ENCODE measurements at regions not wholly inside any gene's neighbourhood (a gene's known extent, or its start where the extent isn't known, plus 50 kb on each side); places are given as distances from the start of the nearest gene placed in this dataset.

DNA sequence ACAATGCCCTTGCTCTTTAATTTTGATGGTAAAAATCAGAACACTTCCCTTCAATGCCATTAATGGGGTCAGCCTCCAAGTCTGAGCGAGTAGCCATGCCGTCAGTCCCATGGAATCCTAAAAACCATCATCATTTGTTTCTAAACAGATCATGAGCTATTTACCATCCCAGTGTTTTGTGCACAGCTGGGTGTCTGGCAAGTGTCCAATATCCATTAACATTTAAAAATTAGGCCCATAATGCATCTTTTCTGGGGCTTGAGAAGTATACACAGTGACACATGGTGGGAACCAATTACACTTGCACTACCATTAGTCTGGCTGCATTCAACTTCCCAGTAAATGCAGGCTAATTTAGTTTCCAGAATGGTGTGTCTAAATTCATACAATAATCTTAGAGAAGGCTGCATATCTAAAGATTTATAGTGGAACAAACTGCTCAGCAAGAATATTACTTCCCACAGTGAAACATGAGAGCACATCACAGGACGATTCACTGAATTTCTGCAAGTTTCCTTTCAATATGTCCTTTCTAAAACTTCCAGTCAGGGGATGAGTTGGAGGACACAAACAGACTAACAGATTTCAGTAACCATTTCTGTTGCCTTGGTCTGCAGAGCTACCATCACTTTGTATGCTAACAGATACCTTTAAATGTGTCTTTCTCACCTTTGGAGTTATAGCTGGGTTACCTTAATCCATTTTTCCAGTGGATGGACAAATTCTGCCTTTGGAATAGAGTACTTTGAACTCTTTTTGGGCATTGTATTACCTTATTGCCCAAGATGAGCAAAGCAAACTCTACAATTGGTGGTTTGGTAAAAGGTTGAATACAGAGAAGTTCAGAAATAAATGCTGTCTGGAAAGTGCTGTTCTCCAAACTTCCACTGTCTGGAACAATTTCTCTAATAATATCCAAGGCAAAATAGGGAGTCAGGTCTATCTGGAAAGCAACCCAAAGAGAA lies 258.0 kb downstream of the PTBP2 start:
- no peak overlapping the region for H3K9ac ChIP-seq (ENCODE audit: low read length)

DNA sequence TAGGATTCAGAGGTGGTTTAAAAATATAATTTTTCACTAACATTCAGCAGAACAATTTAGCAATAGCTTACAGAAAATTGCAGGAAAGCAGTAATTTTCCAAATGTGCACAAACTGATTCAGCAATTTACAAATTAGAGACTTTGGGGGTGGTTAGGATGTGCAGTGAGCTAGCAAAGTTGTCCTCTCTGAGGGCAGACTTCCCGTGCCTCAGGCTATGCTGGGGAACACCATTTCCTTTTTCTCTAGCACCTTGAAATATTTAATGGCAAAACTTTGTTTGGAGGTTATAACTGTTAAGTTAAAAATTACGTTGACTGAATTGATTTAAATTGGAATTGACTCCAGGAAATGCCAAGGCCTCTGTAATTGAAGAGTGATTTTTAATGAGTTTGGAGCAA lies 258.9 kb downstream of the PTBP2 start:
- H3K9ac ChIP-seq (ENCODE audit: low read length) = no peak overlapping the region
- H3K36me3 ChIP-seq (ENCODE audit: control insufficient read depth, insufficient read depth, low read length) = no peaks in the 10 kb centered on the region
- no peaks in the 10 kb centered on the region for H3K27me3 ChIP-seq (ENCODE audit: control insufficient read depth, insufficient read depth, low read length)
- H3K9me3 ChIP-seq (ENCODE audit: control insufficient read depth, insufficient read depth, low read depth, low read length) = peaks cover 2% of the 10 kb centered on the region; the same call in 1 of the 2 replicates
- H3K27ac ChIP-seq (ENCODE audit: low read depth, low read length) = no peak overlapping the region
- H3K4me1 ChIP-seq (ENCODE audit: control insufficient read depth, insufficient read depth, low read length) = peaks cover 9% of the 10 kb centered on the region; the same call in 1 of the 2 replicates
- H3K4me3 ChIP-seq (ENCODE audit: low read depth, low read length) = no peak overlapping the region

More for the DNA sequence above, 258.0 kb downstream of the PTBP2 start:
- H3K27ac ChIP-seq (ENCODE audit: low read depth, low read length) = no peak overlapping the region
- H3K9me3 ChIP-seq (ENCODE audit: control insufficient read depth, insufficient read depth, low read depth, low read length) = no peaks in the 10 kb centered on the region
- peaks cover 9% of the 10 kb centered on the region; the same call in 1 of the 2 replicates for H3K4me1 ChIP-seq (ENCODE audit: control insufficient read depth, insufficient read depth, low read length)
- no peaks in the 10 kb centered on the region for H3K27me3 ChIP-seq (ENCODE audit: control insufficient read depth, insufficient read depth, low read length)
- H3K4me3 ChIP-seq (ENCODE audit: low read depth, low read length) = no peak overlapping the region
- H3K36me3 ChIP-seq (ENCODE audit: control insufficient read depth, insufficient read depth, low read length) = no peaks in the 10 kb centered on the region

DNA sequence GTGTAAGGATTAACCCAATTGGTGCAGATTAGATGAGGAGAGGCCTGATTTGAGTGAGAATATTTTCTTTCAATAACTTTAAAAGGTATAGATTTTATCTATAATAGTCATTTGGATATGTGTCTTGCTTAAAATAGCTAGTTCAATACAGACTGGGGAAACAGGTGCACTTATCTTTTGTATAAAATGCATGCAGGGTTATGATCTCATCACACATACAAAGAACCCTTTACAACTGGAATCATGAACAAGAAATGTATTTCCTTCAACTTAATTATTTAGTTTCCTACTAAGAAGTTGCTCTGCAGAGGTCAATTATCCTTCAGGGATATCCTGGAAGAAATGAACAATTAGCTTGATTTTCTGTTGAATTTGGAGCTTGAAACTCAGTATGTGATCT lies 259.6 kb downstream of the PTBP2 start:
- peaks cover 8% of the 10 kb centered on the region; the same call in 1 of the 2 replicates for H3K9me3 ChIP-seq (ENCODE audit: control insufficient read depth, insufficient read depth, low read depth, low read length)
- H3K4me1 ChIP-seq (ENCODE audit: control insufficient read depth, insufficient read depth, low read length) = peaks cover 9% of the 10 kb centered on the region; the same call in 1 of the 2 replicates
- no peaks in the 10 kb centered on the region for H3K27me3 ChIP-seq (ENCODE audit: control insufficient read depth, insufficient read depth, low read length)
- H3K9ac ChIP-seq (ENCODE audit: low read length) = no peak overlapping the region
- no peak overlapping the region for H3K27ac ChIP-seq (ENCODE audit: low read depth, low read length)
- no peaks in the 10 kb centered on the region for H3K36me3 ChIP-seq (ENCODE audit: control insufficient read depth, insufficient read depth, low read length)
- H3K4me3 ChIP-seq (ENCODE audit: low read depth, low read length) = no peak overlapping the region

DNA sequence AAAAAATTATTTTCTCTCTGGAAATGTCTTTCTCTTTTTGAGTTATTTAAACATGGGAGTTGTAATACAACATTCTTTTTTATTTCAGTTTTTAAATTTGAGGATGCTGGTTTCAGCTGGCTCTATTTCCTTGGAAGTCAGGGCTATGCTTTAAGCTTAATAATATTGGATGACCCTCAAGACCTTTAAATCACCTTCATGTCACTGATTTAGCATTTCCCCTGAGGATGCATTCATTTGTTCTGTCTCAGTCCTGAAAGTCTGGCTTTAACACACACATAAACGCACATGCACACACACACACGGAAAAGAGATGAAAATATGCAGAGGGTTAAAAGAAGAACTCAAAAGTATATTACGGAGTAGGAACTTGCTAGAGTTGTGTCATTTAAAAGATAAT lies 260.5 kb downstream of the PTBP2 start:
- Histone ChIP-seq H3K4me3 (ENCODE audit: low read depth, low read length) (no peak overlapping the region), H3K4me1 (ENCODE audit: control insufficient read depth, insufficient read depth, low read length) (peaks cover 9% of the 10 kb centered on the region; the same call in 1 of the 2 replicates), H3K27me3 (ENCODE audit: control insufficient read depth, insufficient read depth, low read length) (no peaks in the 10 kb centered on the region), H3K36me3 (ENCODE audit: control insufficient read depth, insufficient read depth, low read length) (no peaks in the 10 kb centered on the region), H3K27ac (ENCODE audit: low read depth, low read length) (no peak overlapping the region), H3K9me3 (ENCODE audit: control insufficient read depth, insufficient read depth, low read depth, low read length) (peaks cover 8% of the 10 kb centered on the region; the same call in 1 of the 2 replicates), H3K9ac (ENCODE audit: low read length) (no peak overlapping the region)

DNA sequence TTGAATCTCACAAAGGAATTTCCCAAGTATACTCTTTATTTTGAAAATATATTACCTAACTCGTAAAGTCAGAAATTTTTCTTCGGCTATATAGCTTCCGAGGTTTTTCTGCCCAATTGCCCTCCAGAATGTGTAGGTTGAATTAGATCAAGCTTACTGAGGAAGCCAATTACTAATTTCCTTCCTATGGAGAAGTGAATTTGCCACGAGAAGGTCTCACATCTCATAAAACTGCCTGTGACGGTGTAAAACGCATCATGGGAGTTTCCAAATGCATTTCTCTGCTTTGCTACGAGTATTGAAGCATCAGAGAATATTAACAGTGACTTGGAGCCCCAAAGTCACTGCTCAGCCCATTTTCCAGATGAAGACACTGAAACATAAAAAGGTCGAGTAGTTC lies 262.3 kb downstream of the PTBP2 start:
- Histone ChIP-seq H3K27ac (ENCODE audit: low read depth, low read length) (no peak overlapping the region), H3K4me1 (ENCODE audit: control insufficient read depth, insufficient read depth, low read length) (peaks cover 5% of the 10 kb centered on the region; the same call in 1 of the 2 replicates), H3K9ac (ENCODE audit: low read length) (no peak overlapping the region), H3K4me3 (ENCODE audit: low read depth, low read length) (no peak overlapping the region), H3K27me3 (ENCODE audit: control insufficient read depth, insufficient read depth, low read length) (no peaks in the 10 kb centered on the region), H3K9me3 (ENCODE audit: control insufficient read depth, insufficient read depth, low read depth, low read length) (peaks cover 8% of the 10 kb centered on the region; the same call in 1 of the 2 replicates), H3K36me3 (ENCODE audit: control insufficient read depth, insufficient read depth, low read length) (no peaks in the 10 kb centered on the region)

- H3K4me3 ChIP-seq (ENCODE audit: low read depth, low read length) = no peak overlapping the region
- H3K27me3 ChIP-seq (ENCODE audit: control insufficient read depth, insufficient read depth, low read length) = no peaks in the 10 kb centered on the region
- peaks cover 8% of the 10 kb centered on the region; the same call in 1 of the 2 replicates for H3K9me3 ChIP-seq (ENCODE audit: control insufficient read depth, insufficient read depth, low read depth, low read length)
- H3K4me1 ChIP-seq (ENCODE audit: control insufficient read depth, insufficient read depth, low read length) = no peaks in the 10 kb centered on the region
- H3K27ac ChIP-seq (ENCODE audit: low read depth, low read length) = no peak overlapping the region
- no peaks in the 10 kb centered on the region for H3K36me3 ChIP-seq (ENCODE audit: control insufficient read depth, insufficient read depth, low read length)
- H3K9ac ChIP-seq (ENCODE audit: low read length) = no peak overlapping the region
Observed at GRCh38 chr1:96987186-96987703, 265.7 kb downstream of the PTBP2 start.

DNA sequence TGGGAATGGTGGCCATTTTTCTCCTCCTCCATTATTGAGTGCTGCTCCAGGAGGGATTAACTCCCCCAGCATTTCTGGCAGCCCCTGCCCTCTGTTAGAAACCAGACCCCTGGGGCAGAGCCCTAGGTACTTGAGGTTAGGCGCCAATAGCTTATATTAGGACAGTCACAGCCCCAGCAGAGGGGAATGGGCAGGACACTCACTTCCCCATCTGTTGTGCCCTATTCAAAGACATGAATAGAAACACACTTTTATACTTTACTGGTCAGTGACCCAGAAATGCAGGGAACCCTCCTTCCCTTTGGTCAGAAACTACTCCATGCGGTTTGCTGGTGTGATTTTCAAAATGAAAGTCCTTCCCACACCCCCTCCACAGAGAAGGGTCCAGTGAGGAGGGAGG lies 267.7 kb downstream of the PTBP2 start:
- Histone ChIP-seq H3K9me3 (ENCODE audit: control insufficient read depth, insufficient read depth, low read depth, low read length) (peaks cover 8% of the 10 kb centered on the region; the same call in 1 of the 2 replicates), H3K27ac (ENCODE audit: low read depth, low read length) (no peak overlapping the region), H3K4me1 (ENCODE audit: control insufficient read depth, insufficient read depth, low read length) (no peaks in the 10 kb centered on the region), H3K9ac (ENCODE audit: low read length) (no peak overlapping the region), H3K36me3 (ENCODE audit: control insufficient read depth, insufficient read depth, low read length) (no peaks in the 10 kb centered on the region), H3K27me3 (ENCODE audit: control insufficient read depth, insufficient read depth, low read length) (no peaks in the 10 kb centered on the region), H3K4me3 (ENCODE audit: low read depth, low read length) (no peak overlapping the region)

GRCh38 chr1:96990136-96990535 lies 268.6 kb downstream of the PTBP2 start:
- no peaks in the 10 kb centered on the region for H3K36me3 ChIP-seq (ENCODE audit: control insufficient read depth, insufficient read depth, low read length)
- H3K9me3 ChIP-seq (ENCODE audit: control insufficient read depth, insufficient read depth, low read depth, low read length) = peaks cover 8% of the 10 kb centered on the region; the same call in 1 of the 2 replicates
- H3K27ac ChIP-seq (ENCODE audit: low read depth, low read length) = no peak overlapping the region
- H3K4me1 ChIP-seq (ENCODE audit: control insufficient read depth, insufficient read depth, low read length) = no peaks in the 10 kb centered on the region
- no peak overlapping the region for H3K9ac ChIP-seq (ENCODE audit: low read length)
- no peaks in the 10 kb centered on the region for H3K27me3 ChIP-seq (ENCODE audit: control insufficient read depth, insufficient read depth, low read length)
- H3K4me3 ChIP-seq (ENCODE audit: low read depth, low read length) = no peak overlapping the region

GRCh38 chr1:96991261-96991660 lies 269.7 kb downstream of the PTBP2 start:
- Histone ChIP-seq H3K36me3 (ENCODE audit: control insufficient read depth, insufficient read depth, low read length) (no peaks in the 10 kb centered on the region), H3K4me1 (ENCODE audit: control insufficient read depth, insufficient read depth, low read length) (no peaks in the 10 kb centered on the region), H3K27me3 (ENCODE audit: control insufficient read depth, insufficient read depth, low read length) (no peaks in the 10 kb centered on the region)

GRCh38 chr1:96992871-96993270 lies 271.3 kb downstream of the PTBP2 start:
- Histone ChIP-seq H3K27ac (ENCODE audit: low read depth, low read length) (no peak overlapping the region), H3K36me3 (ENCODE audit: control insufficient read depth, insufficient read depth, low read length) (no peaks in the 10 kb centered on the region), H3K4me3 (ENCODE audit: low read depth, low read length) (no peak overlapping the region), H3K9me3 (ENCODE audit: control insufficient read depth, insufficient read depth, low read depth, low read length) (no peaks in the 10 kb centered on the region), H3K27me3 (ENCODE audit: control insufficient read depth, insufficient read depth, low read length) (no peaks in the 10 kb centered on the region), H3K4me1 (ENCODE audit: control insufficient read depth, insufficient read depth, low read length) (no peaks in the 10 kb centered on the region), H3K9ac (ENCODE audit: low read length) (no peak overlapping the region)

More at GRCh38 chr1:96991261-96991660, 269.7 kb downstream of the PTBP2 start:
- Histone ChIP-seq H3K9ac (ENCODE audit: low read length) (no peak overlapping the region), H3K9me3 (ENCODE audit: control insufficient read depth, insufficient read depth, low read depth, low read length) (no peaks in the 10 kb centered on the region), H3K4me3 (ENCODE audit: low read depth, low read length) (no peak overlapping the region), H3K27ac (ENCODE audit: low read depth, low read length) (no peak overlapping the region)

GRCh38 chr1:96995351-96995750 lies 273.8 kb downstream of the PTBP2 start:
- Histone ChIP-seq H3K27ac (ENCODE audit: low read depth, low read length) (no peak overlapping the region), H3K4me1 (ENCODE audit: control insufficient read depth, insufficient read depth, low read length) (no peaks in the 10 kb centered on the region), H3K36me3 (ENCODE audit: control insufficient read depth, insufficient read depth, low read length) (no peaks in the 10 kb centered on the region), H3K9ac (ENCODE audit: low read length) (no peak overlapping the region), H3K4me3 (ENCODE audit: low read depth, low read length) (no peak overlapping the region), H3K27me3 (ENCODE audit: control insufficient read depth, insufficient read depth, low read length) (no peaks in the 10 kb centered on the region), H3K9me3 (ENCODE audit: control insufficient read depth, insufficient read depth, low read depth, low read length) (no peaks in the 10 kb centered on the region)

Measured in HUES6 (cell line).